ENCODE measurements at regions not wholly inside any gene's neighbourhood (a gene's known extent, or its start where the extent isn't known, plus 50 kb on each side); places are given as distances from the start of the nearest gene placed in this dataset.

GRCh38 chr6:112934433-112935327, 587.5 kb downstream of the RFPL4B start:
- TF ChIP-seq CTCF (conservative IDR thresholded peaks at IDR 0.05) (no peak), ZFX (IDR thresholded peaks at IDR 0.05) (no peak)

Data from C4-2B (cell line).